ENCODE measurements at regions not wholly inside any gene's neighbourhood (a gene's known extent, or its start where the extent isn't known, plus 50 kb on each side); places are given as distances from the start of the nearest gene placed in this dataset.
A peak's percentile ranks its signal among the peaks of the same experiment; 100 is the strongest.

GRCh38 chr5:158409507-158409906 lies 550.6 kb upstream of the CLINT1 start:
- Mint-ChIP-seq H3K36me3 (ENCODE audit: low read depth) (no peaks in the 10 kb centered on the region), H3K27ac (no peak overlapping the region), H3K9me3 (peaks cover 2% of the 10 kb centered on the region), H3K4me1 (ENCODE audit: low read depth) (no peaks in the 10 kb centered on the region), H3K4me3 (no peak overlapping the region), H3K27me3 (no peaks in the 10 kb centered on the region)
- intact Hi-C loops (cut with DNase I, micrococcal nuclease) = no loop called here
- CTCF ChIA-PET = no interaction called here
- no peaks in the 10 kb centered on the region for H3K27me3 ChIP-seq (ENCODE audit: control insufficient read depth in 1 of 2, insufficient read depth in 2 of 2, low read length in 2 of 2)
- H3K27ac ChIP-seq (ENCODE audit: low read depth in 1 of 2, low read length in 2 of 2) = no peak overlapping the region
- H3K36me3 ChIP-seq (ENCODE audit: insufficient read depth, low read length) = no peaks in the 10 kb centered on the region
- H3K4me3 ChIP-seq (ENCODE audit: low read length) = no peak overlapping the region
- POLR2A ChIA-PET = no interaction called here
- DNase-seq (no peak), ATAC-seq (ENCODE audit: poor library complexity) (no peak)
- no peaks in the 10 kb centered on the region for H3K9me3 ChIP-seq (ENCODE audit: control insufficient read depth in 1 of 2, insufficient read depth in 1 of 2, low read length in 2 of 2)
- no peaks in the 10 kb centered on the region for H3K4me1 ChIP-seq (ENCODE audit: insufficient read depth, low read length)
- no peak for TF ChIP-seq CTCF (IDR thresholded peaks at IDR 0.05)

GRCh38 chr5:158407824-158408195 lies 548.9 kb upstream of the CLINT1 start:
- DNase-seq (no peak), ATAC-seq (ENCODE audit: poor library complexity) (no peak)
- CTCF ChIA-PET = interaction anchor here (1.0 kb wide), 1 partner anchor 8 kb away, joined by 4 read pairs; no protein-coding TSS in a partner anchor
- Mint-ChIP-seq H3K27me3 (no peaks in the 10 kb centered on the region), H3K9me3 (peaks cover 14% of the 10 kb centered on the region), H3K36me3 (ENCODE audit: low read depth) (no peaks in the 10 kb centered on the region), H3K4me3 (no peak overlapping the region), H3K4me1 (ENCODE audit: low read depth) (no peaks in the 10 kb centered on the region), H3K27ac (no peak overlapping the region)
- Histone ChIP-seq H3K9me3 (ENCODE audit: control insufficient read depth in 1 of 2, insufficient read depth in 1 of 2, low read length in 2 of 2) (peaks cover 7% of the 10 kb centered on the region in 2 experiments), H3K36me3 (ENCODE audit: insufficient read depth, low read length) (no peaks in the 10 kb centered on the region), H3K4me3 (ENCODE audit: low read length) (no peak overlapping the region), H3K27ac (ENCODE audit: low read depth in 1 of 2, low read length in 2 of 2) (no peak overlapping the region), H3K27me3 (ENCODE audit: control insufficient read depth in 1 of 2, insufficient read depth in 2 of 2, low read length in 2 of 2) (no peaks in the 10 kb centered on the region), H3K4me1 (ENCODE audit: insufficient read depth, low read length) (no peaks in the 10 kb centered on the region)
- intact Hi-C loops (cut with DNase I, micrococcal nuclease) = no loop called here
- POLR2A ChIA-PET = no interaction called here
- no peak for TF ChIP-seq CTCF (IDR thresholded peaks at IDR 0.05)

GRCh38 chr5:158406884-158407823 lies 548.2 kb upstream of the CLINT1 start:
- DNase-seq (peak in 1 of 14 experiments; percentile 18), ATAC-seq (ENCODE audit: poor library complexity) (no peak)
- no peaks in the 10 kb centered on the region for H3K27me3 Mint-ChIP-seq
- CTCF ChIA-PET = interaction anchor here (1.0 kb wide), 1 partner anchor 8 kb away, joined by 4 read pairs; no protein-coding TSS in a partner anchor
- H3K9me3 Mint-ChIP-seq = peaks cover 14% of the 10 kb centered on the region
- POLR2A ChIA-PET = no interaction called here
- Histone ChIP-seq H3K4me1 (ENCODE audit: insufficient read depth, low read length) (no peaks in the 10 kb centered on the region), H3K27ac (ENCODE audit: low read depth in 1 of 2, low read length in 2 of 2) (no peak overlapping the region), H3K36me3 (ENCODE audit: insufficient read depth, low read length) (no peaks in the 10 kb centered on the region), H3K9me3 (ENCODE audit: control insufficient read depth in 1 of 2, insufficient read depth in 1 of 2, low read length in 2 of 2) (peaks cover 7% of the 10 kb centered on the region in 2 experiments), H3K27me3 (ENCODE audit: control insufficient read depth in 1 of 2, insufficient read depth in 2 of 2, low read length in 2 of 2) (no peaks in the 10 kb centered on the region), H3K4me3 (ENCODE audit: low read length) (no peak overlapping the region)
- H3K27ac Mint-ChIP-seq = no peak overlapping the region
- intact Hi-C loops (cut with DNase I, micrococcal nuclease) = no loop called here
- no peak for TF ChIP-seq CTCF (IDR thresholded peaks at IDR 0.05)
- H3K4me3 Mint-ChIP-seq = no peak overlapping the region
- H3K36me3 Mint-ChIP-seq (ENCODE audit: low read depth) = no peaks in the 10 kb centered on the region
- no peaks in the 10 kb centered on the region for H3K4me1 Mint-ChIP-seq (ENCODE audit: low read depth)

Data from CD4-positive, alpha-beta T cell (primary cell).